ENCODE measurements at regions not wholly inside any gene's neighbourhood (a gene's known extent, or its start where the extent isn't known, plus 50 kb on each side); places are given as distances from the start of the nearest gene placed in this dataset.
A peak's percentile ranks its signal among the peaks of the same experiment; 100 is the strongest.

DNA sequence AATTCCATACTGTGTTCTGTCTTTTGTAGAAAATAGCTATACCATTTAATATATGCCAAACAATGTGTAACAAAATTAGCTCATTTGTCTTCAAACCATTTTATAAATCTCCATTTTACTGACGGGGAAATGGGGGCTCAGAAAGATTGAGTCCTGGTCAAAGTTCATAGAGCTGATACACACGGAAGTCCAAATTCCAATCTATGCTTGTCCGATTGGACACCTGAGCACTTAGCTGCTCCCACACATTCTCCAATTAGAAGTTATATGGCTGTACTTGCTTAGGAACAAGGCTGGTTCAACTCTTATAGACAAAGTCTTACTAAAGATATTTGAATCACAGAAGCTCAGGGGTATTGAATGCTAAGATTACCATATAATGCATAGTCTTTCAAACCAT lies 185.2 kb downstream of the ANKRD50 start:
- no peak overlapping the region for H3K4me3 ChIP-seq (ENCODE audit: low read length)
- TF ChIP-seq, protein P1, sequence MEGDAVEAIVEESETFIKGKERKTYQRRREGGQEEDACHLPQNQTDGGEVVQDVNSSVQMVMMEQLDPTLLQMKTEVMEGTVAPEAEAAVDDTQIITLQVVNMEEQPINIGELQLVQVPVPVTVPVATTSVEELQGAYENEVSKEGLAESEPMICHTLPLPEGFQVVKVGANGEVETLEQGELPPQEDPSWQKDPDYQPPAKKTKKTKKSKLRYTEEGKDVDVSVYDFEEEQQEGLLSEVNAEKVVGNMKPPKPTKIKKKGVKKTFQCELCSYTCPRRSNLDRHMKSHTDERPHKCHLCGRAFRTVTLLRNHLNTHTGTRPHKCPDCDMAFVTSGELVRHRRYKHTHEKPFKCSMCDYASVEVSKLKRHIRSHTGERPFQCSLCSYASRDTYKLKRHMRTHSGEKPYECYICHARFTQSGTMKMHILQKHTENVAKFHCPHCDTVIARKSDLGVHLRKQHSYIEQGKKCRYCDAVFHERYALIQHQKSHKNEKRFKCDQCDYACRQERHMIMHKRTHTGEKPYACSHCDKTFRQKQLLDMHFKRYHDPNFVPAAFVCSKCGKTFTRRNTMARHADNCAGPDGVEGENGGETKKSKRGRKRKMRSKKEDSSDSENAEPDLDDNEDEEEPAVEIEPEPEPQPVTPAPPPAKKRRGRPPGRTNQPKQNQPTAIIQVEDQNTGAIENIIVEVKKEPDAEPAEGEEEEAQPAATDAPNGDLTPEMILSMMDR (conservative IDR thresholded peaks at IDR 0.05; ENCODE audit: low read depth, low read length) = no peak
- DNase-seq (ENCODE audit: low read depth) = no peak

DNA sequence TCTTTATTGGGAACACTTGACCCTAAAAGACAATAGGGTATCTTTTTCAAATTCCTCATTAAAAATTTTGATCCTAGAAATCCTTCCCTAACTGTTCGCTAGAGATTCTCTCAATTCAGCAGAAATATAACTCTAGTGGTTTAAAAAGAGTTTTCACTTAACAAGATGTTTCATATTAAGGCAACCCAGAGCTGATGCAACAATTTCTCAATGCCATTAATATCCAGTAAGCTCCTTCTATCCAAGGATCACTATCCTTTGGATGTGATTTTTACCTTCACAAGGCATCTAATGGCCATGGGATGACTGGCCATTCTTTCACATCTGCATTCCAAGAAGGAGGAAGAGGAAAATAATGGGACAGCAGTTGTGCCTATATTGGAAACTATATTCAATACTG lies 183.4 kb downstream of the ANKRD50 start:
- no peak for DNase-seq (ENCODE audit: low read depth)
- H3K4me3 ChIP-seq (ENCODE audit: low read length) = no peak overlapping the region
- TF ChIP-seq, protein P1 (conservative IDR thresholded peaks at IDR 0.05; ENCODE audit: low read depth, low read length) = no peak

DNA sequence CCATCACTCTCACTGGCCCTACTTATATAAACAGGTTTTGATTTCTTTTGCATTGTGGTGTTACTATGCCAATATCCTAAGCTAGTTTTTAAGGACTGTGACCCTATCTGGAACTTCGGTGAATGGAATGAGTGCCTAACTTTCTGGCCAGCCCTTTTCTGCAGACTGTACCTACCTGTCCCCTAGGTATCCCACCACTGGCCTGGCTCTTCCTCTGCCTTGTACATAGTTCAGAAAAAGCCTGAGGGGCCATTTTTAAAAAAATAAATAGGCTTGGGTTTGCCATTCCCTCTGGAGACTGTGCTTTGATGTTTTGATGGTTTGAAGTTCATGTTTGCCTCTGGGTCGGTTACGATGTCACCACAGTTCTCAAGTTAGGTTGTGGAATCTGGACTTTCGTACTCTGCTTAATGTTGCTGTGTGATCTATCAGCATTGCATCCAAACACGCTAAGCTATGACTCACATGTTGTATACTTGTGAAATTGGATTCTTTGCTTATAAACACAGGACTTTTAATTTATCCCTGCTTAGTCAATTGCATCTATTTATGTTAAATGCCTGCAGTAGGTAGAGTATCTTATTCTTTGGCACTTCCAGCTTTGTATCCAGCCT lies 182.0 kb downstream of the ANKRD50 start:
- no peak overlapping the region for H3K4me3 ChIP-seq (ENCODE audit: low read length)
- peak; percentile 9 for DNase-seq (ENCODE audit: low read depth)
- TF ChIP-seq, protein P1 (conservative IDR thresholded peaks at IDR 0.05; ENCODE audit: low read depth, low read length) = no peak

DNA sequence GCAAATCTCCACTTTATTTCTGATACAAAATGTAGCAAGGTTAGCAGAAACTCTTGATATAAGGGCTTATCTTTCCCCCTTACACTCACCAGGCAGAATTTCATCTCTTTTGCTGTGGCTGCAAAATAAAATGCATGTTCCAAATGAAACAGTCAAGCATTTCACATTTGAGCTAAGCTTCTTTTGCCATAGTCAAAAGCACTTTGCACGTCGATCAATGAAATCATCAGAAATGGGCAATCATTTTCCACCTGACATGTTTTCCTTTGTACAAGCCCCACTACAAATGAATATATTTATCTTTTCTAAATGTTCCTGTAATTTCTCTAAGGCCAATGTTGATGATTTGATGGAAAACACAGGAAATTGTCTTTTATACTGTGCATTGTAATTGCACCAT lies 178.4 kb downstream of the ANKRD50 start:
- H3K4me3 ChIP-seq (ENCODE audit: low read length) = no peak overlapping the region
- TF ChIP-seq, protein P1 (conservative IDR thresholded peaks at IDR 0.05; ENCODE audit: low read depth, low read length) = no peak
- no peak for DNase-seq (ENCODE audit: low read depth)

DNA sequence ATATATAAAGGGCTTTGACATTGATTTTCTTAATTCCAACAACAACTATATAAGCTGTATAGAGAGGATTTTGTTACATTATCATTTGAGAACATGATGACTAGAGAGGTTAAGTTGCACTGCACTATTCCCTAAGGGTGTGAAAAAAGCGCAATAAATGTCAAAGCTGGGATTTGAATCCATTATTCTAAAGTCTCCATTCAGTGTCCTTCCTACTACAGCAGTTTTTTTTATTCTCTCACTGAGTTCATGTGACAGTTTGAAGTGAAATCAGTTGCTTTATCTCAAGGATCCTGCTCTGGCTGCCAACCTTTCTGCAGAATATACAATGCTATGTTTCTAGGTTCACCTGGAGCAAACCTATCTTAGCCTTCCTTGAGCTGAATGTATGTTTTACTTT lies 177.5 kb downstream of the ANKRD50 start:
- H3K4me3 ChIP-seq (ENCODE audit: low read length) = no peak overlapping the region
- no peak for DNase-seq (ENCODE audit: low read depth)
- TF ChIP-seq, protein P1 (conservative IDR thresholded peaks at IDR 0.05; ENCODE audit: low read depth, low read length) = no peak

DNA sequence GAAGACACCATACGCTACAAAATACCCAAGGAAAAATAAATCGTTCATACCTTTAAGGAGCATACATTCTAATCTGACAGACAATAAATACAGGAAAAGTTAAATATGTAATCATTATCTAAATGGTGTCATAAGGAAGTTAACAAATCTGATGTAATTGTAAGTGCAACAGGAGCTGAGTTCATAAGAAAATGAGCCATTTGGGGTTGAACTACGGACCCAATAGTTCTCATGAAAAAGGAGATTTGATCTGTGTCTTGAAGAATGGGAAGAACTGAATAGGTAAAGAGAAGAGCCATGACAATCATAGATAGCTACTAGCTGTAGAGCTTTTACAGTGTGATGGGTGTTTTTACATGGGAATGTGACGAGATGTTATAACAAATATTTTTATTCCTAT lies 175.6 kb downstream of the ANKRD50 start:
- no peak for DNase-seq (ENCODE audit: low read depth)
- H3K4me3 ChIP-seq (ENCODE audit: low read length) = no peak overlapping the region
- TF ChIP-seq, protein P1 (conservative IDR thresholded peaks at IDR 0.05; ENCODE audit: low read depth, low read length) = no peak

DNA sequence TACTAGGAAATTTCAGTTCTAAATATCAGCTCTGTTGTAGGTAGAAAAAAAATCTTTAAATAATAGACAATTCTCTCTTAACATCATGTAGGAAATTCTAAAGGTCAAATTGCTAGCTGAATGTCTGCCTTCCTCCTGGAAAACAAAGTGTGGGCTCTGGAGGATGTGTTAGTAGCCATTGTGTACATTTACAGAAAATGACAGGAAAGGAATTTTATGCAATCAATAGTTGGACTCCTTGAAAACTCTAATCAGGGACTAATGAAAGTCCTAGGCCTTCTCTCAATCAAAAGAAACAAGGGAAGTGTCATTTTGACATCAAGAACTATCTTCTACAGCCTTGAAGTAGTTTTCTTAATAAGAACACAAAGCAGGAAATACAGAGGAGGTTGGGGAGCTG lies 174.6 kb downstream of the ANKRD50 start:
- no peak for DNase-seq (ENCODE audit: low read depth)

More for the DNA sequence above, 174.6 kb downstream of the ANKRD50 start:
- TF ChIP-seq, protein P1 (conservative IDR thresholded peaks at IDR 0.05; ENCODE audit: low read depth, low read length) = no peak
- no peak overlapping the region for H3K4me3 ChIP-seq (ENCODE audit: low read length)
